ENCODE measurements at regions not wholly inside any gene's neighbourhood (a gene's known extent, or its start where the extent isn't known, plus 50 kb on each side); places are given as distances from the start of the nearest gene placed in this dataset.
A peak's percentile ranks its signal among the peaks of the same experiment; 100 is the strongest.

DNA sequence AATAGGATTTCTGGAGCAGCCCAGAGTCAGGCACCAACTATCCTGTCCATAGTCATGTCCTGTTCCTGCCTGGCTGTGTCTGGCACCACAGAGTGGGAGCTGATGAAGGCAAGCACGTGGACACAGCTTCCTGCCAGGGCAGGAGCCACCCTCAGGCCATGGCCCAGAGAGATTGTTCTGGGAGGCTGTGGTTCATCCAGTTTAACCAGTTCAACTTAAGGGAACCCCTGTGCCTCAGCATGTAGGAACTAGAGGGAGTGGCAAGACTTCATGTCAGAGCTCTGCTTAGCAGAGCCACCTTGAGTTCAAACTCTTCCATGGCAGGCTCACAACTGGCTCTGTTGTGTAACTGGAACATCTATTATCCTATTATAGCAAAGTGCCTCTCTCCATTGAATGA is 73.2 kb upstream of the NCKAP5 start (continued):
- no peak for TF ChIP-seq KDM1A (IDR thresholded peaks at IDR 0.05; ENCODE audit: borderline replicate concordance, low read length)
- TF ChIP-seq, protein P1, sequence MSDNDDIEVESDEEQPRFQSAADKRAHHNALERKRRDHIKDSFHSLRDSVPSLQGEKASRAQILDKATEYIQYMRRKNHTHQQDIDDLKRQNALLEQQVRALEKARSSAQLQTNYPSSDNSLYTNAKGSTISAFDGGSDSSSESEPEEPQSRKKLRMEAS (IDR thresholded peaks at IDR 0.05) = peak; percentile 53
- TF ChIP-seq SP4 (IDR thresholded peaks at IDR 0.05; ENCODE audit: low read length) = no peak
- TF ChIP-seq CHD2 (IDR thresholded peaks at IDR 0.05; ENCODE audit: low read length) = no peak

All from H1 (cell line).